ENCODE measurements at regions not wholly inside any gene's neighbourhood (a gene's known extent, or its start where the extent isn't known, plus 50 kb on each side); places are given as distances from the start of the nearest gene placed in this dataset.

DNA sequence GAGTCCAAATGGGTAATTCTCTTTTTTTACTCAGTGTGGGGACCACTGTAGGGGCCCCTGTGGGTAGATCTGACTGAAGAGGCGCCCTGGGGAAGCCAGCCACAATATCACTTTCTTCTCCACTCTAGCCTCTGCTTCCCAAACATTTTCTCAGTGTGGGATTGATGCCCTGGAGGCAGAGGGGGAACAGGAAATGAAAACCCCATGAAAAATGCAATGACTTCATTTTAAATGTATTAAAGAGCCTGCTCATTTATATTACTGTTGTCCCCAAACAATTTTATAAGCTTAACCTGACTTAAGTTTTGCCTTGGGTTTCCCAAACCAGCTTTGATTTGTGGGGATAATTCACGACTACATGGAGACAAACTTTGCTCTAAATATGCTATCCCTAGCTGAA, 181.9 kb downstream of the C1orf94 start:
- TF ChIP-seq, protein P1, sequence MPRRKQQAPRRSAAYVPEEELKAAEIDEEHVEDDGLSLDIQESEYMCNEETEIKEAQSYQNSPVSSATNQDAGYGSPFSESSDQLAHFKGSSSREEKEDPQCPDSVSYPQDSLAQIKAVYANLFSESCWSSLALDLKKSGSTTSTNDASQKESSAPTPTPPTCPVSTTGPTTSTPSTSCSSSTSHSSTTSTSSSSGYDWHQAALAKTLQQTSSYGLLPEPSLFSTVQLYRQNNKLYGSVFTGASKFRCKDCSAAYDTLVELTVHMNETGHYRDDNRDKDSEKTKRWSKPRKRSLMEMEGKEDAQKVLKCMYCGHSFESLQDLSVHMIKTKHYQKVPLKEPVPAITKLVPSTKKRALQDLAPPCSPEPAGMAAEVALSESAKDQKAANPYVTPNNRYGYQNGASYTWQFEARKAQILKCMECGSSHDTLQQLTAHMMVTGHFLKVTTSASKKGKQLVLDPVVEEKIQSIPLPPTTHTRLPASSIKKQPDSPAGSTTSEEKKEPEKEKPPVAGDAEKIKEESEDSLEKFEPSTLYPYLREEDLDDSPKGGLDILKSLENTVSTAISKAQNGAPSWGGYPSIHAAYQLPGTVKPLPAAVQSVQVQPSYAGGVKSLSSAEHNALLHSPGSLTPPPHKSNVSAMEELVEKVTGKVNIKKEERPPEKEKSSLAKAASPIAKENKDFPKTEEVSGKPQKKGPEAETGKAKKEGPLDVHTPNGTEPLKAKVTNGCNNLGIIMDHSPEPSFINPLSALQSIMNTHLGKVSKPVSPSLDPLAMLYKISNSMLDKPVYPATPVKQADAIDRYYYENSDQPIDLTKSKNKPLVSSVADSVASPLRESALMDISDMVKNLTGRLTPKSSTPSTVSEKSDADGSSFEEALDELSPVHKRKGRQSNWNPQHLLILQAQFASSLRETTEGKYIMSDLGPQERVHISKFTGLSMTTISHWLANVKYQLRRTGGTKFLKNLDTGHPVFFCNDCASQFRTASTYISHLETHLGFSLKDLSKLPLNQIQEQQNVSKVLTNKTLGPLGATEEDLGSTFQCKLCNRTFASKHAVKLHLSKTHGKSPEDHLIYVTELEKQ (CRISPR knock-in tag; IDR thresholded peaks at IDR 0.05), result no peak
- TF ChIP-seq EP300 (IDR thresholded peaks at IDR 0.05; ENCODE audit: low read length) (no peak), PYGO2 (tag; IDR thresholded peaks at IDR 0.05) (no peak), MED1 (CRISPR knock-in tag; IDR thresholded peaks at IDR 0.05; ENCODE audit: borderline replicate concordance) (no peak), EWSR1 (IDR thresholded peaks at IDR 0.05; ENCODE audit: borderline replicate concordance, low read depth, partially characterized antibody) (no peak), ZNF76 (CRISPR knock-in tag; IDR thresholded peaks at IDR 0.05; ENCODE audit: borderline replicate concordance) (no peak), CHD4 (IDR thresholded peaks at IDR 0.05; ENCODE audit: insufficient read depth, insufficient replicate concordance, low read depth, low read length, poor library complexity, severe bottlenecking) (no peak)
- TF ChIP-seq, protein P2, sequence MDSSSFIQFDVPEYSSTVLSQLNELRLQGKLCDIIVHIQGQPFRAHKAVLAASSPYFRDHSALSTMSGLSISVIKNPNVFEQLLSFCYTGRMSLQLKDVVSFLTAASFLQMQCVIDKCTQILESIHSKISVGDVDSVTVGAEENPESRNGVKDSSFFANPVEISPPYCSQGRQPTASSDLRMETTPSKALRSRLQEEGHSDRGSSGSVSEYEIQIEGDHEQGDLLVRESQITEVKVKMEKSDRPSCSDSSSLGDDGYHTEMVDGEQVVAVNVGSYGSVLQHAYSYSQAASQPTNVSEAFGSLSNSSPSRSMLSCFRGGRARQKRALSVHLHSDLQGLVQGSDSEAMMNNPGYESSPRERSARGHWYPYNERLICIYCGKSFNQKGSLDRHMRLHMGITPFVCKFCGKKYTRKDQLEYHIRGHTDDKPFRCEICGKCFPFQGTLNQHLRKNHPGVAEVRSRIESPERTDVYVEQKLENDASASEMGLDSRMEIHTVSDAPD (CRISPR knock-in tag; IDR thresholded peaks at IDR 0.05), result no peak
- TF ChIP-seq, protein P3, sequence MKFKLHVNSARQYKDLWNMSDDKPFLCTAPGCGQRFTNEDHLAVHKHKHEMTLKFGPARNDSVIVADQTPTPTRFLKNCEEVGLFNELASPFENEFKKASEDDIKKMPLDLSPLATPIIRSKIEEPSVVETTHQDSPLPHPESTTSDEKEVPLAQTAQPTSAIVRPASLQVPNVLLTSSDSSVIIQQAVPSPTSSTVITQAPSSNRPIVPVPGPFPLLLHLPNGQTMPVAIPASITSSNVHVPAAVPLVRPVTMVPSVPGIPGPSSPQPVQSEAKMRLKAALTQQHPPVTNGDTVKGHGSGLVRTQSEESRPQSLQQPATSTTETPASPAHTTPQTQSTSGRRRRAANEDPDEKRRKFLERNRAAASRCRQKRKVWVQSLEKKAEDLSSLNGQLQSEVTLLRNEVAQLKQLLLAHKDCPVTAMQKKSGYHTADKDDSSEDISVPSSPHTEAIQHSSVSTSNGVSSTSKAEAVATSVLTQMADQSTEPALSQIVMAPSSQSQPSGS (CRISPR knock-in tag; IDR thresholded peaks at IDR 0.05), result no peak
- Histone ChIP-seq H3K4me2 (ENCODE audit: insufficient read depth, low read length) (no peak overlapping the region), H3K79me2 (ENCODE audit: control insufficient read depth, insufficient read depth, low read length) (no peaks in the 10 kb centered on the region), H3K4me3 (no peak overlapping the region), H3K27ac (ENCODE audit: extremely low read depth, low read depth, low read length) (no peak overlapping the region), H3K36me3 (ENCODE audit: control insufficient read depth, insufficient read depth, low read length) (no peaks in the 10 kb centered on the region), H3K9me3 (replicated peaks; ENCODE audit: control insufficient read depth, insufficient read depth, low read depth, low read length) (no peaks in the 10 kb centered on the region), H3K9me1 (ENCODE audit: control insufficient read depth, insufficient read depth, low read length) (no peaks in the 10 kb centered on the region), H3K27me3 (ENCODE audit: control insufficient read depth in 2 of 2, insufficient read depth in 2 of 2, low read length in 2 of 2) (peaks cover 0 to 4% of the 10 kb centered on the region in 2 experiments; a peak in 2 of 5 replicates), H3K4me1 (replicated peaks in 1 of 2; ENCODE audit: control insufficient read depth in 2 of 2, insufficient read depth in 2 of 2, low read length in 2 of 2) (no peaks in the 10 kb centered on the region), H2AFZ (ENCODE audit: low read depth, low read length) (no peak overlapping the region), H3K9ac (ENCODE audit: insufficient read depth in 1 of 2, low read depth in 2 of 2, low read length in 2 of 2) (no peak overlapping the region), H4K20me1 (replicated peaks; ENCODE audit: control insufficient read depth, insufficient read depth, low read length) (no peaks in the 10 kb centered on the region)
- ChIA-PET POLR2A (interaction anchor here (0.7 kb wide), 2 partner anchors 12 to 159 kb away, joined by 3 read pairs; no protein-coding TSS in a partner anchor), CTCF (ENCODE audit: low intra/inter-chr PET ratio) (no interaction called here)
- intact Hi-C loops (cut with micrococcal nuclease) (no loop called here), in situ Hi-C loops (cut with MboI) (no loop called here)
- DNase-seq (ENCODE audit: extremely low read depth in 1 of 4, low spot score in 3 of 4) (no peak), ATAC-seq (no peak), FAIRE-seq (no peak)
- WGBS (ENCODE audit: insufficient coverage, low coverage, missing lambda C conversion rate), result 0% methylated on average over 2 of the region's 2 CpGs
- BruUV-seq (replicated peaks), result no TSS peak

Measured in K562 (cell line).